CD4-positive, alpha-beta T cell (primary cell): ENCODE measurements at regions not wholly inside any gene's neighbourhood (a gene's known extent, or its start where the extent isn't known, plus 50 kb on each side); places are given as distances from the start of the nearest gene placed in this dataset.

Experiments
- ATAC-seq: fragments of 200-7000 bp; cut with Tn5 transposase; one replicate; pipeline ENCODE4 v1.10.0; 2022; ENCODE audit warnings: mild to moderate bottlenecking; ENCODE audit not compliant: poor library complexity
- CTCF ChIA-PET: fragments of 350-600 bp; sonication (Branson Sonifier 250); formaldehyde crosslinking; loops from one replicate; lab custom pipeline; 2021; ENCODE audit warnings: antibody characterized with exemption, inconsistent platforms; lab: Charles Lee
- POLR2A ChIA-PET: fragments of 350-600 bp; sonication (Branson Sonifier 250); formaldehyde crosslinking; loops from one replicate; lab custom pipeline; 2021; ENCODE audit warnings: antibody characterized with exemption, inconsistent platforms; lab: Charles Lee
- DNase-seq, 14 experiments: peaks; one replicate each; pipeline ENCODE4 v3.0.0-alpha.2; 2013 to 2020; ENCODE audit warnings: mixed read lengths in 2 of 14
- H3K27ac ChIP-seq, 2 donors: one replicate each; pipeline versions ENCODE4 v1.5.1 to v1.7.0; 2013; ENCODE audit warnings: low read length in 2 of 2, low read depth in 1 of 2, mild to moderate bottlenecking in 1 of 2
- H3K27me3 ChIP-seq, 2 experiments: 1 replicate in 1 of 2; 2 replicates in 1 of 2; pipeline versions ENCODE4 v1.6.1 to v1.7.0; 2013; ENCODE audit warnings: low read length in 2 of 2, control low read depth in 1 of 2, mild to moderate bottlenecking in 1 of 2, moderate library complexity in 1 of 2; ENCODE audit not compliant: insufficient read depth in 2 of 2, control insufficient read depth in 1 of 2
- H3K36me3 ChIP-seq: one replicate; pipeline ENCODE4 v1.6.1; 2013; ENCODE audit warnings: low read length, control low read depth; ENCODE audit not compliant: insufficient read depth
- H3K4me1 ChIP-seq: one replicate; pipeline ENCODE4 v1.6.1; 2013; ENCODE audit warnings: low read length, control low read depth; ENCODE audit not compliant: insufficient read depth
- H3K4me3 ChIP-seq: one replicate; pipeline ENCODE4 v1.5.1; 2013; ENCODE audit warnings: mild to moderate bottlenecking, low read length, moderate library complexity
- H3K9me3 ChIP-seq, 2 experiments: 1 replicate in 1 of 2; 2 replicates in 1 of 2; pipeline versions ENCODE4 v1.6.1 to v1.7.0; 2013; ENCODE audit warnings: low read length in 2 of 2, mild to moderate bottlenecking in 2 of 2, control low read depth in 1 of 2, moderate library complexity in 1 of 2; ENCODE audit not compliant: control insufficient read depth in 1 of 2, insufficient read depth in 1 of 2
- H3K27ac Mint-ChIP-seq: one replicate; pipeline ENCODE4 v1.8.0; 2020; ENCODE audit warnings: mixed read lengths
- H3K27me3 Mint-ChIP-seq: one replicate; pipeline ENCODE4 v1.8.0; 2021; ENCODE audit warnings: mixed read lengths
- H3K36me3 Mint-ChIP-seq: one replicate; pipeline ENCODE4 v1.8.0; 2021; ENCODE audit warnings: low read depth, mixed read lengths
- H3K4me1 Mint-ChIP-seq: one replicate; pipeline ENCODE4 v1.8.0; 2021; ENCODE audit warnings: low read depth, mixed read lengths
- H3K4me3 Mint-ChIP-seq: one replicate; pipeline ENCODE4 v1.8.0; 2020; ENCODE audit warnings: mild to moderate bottlenecking, mixed read lengths
- H3K9me3 Mint-ChIP-seq: one replicate; pipeline ENCODE4 v1.8.0; 2020; ENCODE audit warnings: mixed read lengths
- CTCF ChIP-seq: fragments of 200-600 bp; IDR thresholded peaks from one replicate; pipeline ENCODE4 v1.8.0; 2022; ENCODE audit warnings: antibody characterized with exemption, mild to moderate bottlenecking
- intact Hi-C, 2 experiments: fragments of 100-400 bp; cut with DNase I in 1 of 2; cut with micrococcal nuclease in 1 of 2; formaldehyde crosslinking; loops; one replicate each; pipeline versions ENCODE4 v1.15.1 to v1.9.0; 2023 to 2025; cut with DNase I, micrococcal nuclease

- DNase-seq (no peak), ATAC-seq (no peak)
- Mint-ChIP-seq H3K27ac (no peak overlapping the region), H3K27me3 (peaks cover 60% of the 10 kb centered on the region), H3K4me1 (no peaks in the 10 kb centered on the region), H3K9me3 (peaks cover 7% of the 10 kb centered on the region), H3K4me3 (no peak overlapping the region), H3K36me3 (no peaks in the 10 kb centered on the region)
- H3K36me3 ChIP-seq, result no peaks in the 10 kb centered on the region
- no peak for TF ChIP-seq CTCF
- no peaks in the 10 kb centered on the region for H3K4me1 ChIP-seq
- CTCF ChIA-PET, result no interaction called here
- intact Hi-C loops, result no loop called here
- peaks cover 5 to 19% of the 10 kb centered on the region in 2 experiments for H3K9me3 ChIP-seq
- H3K27me3 ChIP-seq, result peaks cover 5 to 16% of the 10 kb centered on the region in 2 experiments
- POLR2A ChIA-PET, result no interaction called here
- no peak overlapping the region for H3K27ac ChIP-seq
- no peak overlapping the region for H3K4me3 ChIP-seq
Measured at GRCh38 chr9:93801581-93802284, 153.4 kb downstream of the BARX1 start.

GRCh38 chr9:93801120-93801519, 154.0 kb downstream of the BARX1 start:
- H3K27me3 ChIP-seq, result peaks cover 5 to 16% of the 10 kb centered on the region in 2 experiments
- ChIA-PET POLR2A (no interaction called here), CTCF (no interaction called here)
- no peak overlapping the region for H3K27ac Mint-ChIP-seq
- H3K27ac ChIP-seq, result no peak overlapping the region
- H3K27me3 Mint-ChIP-seq, result peaks cover 61% of the 10 kb centered on the region
- no peaks in the 10 kb centered on the region for H3K4me1 ChIP-seq
- intact Hi-C loops, result no loop called here
- no peak overlapping the region for H3K4me3 ChIP-seq
- H3K9me3 ChIP-seq, result peaks cover 5 to 19% of the 10 kb centered on the region in 2 experiments
- H3K36me3 Mint-ChIP-seq, result no peaks in the 10 kb centered on the region
- no peak overlapping the region for H3K4me3 Mint-ChIP-seq
- TF ChIP-seq CTCF, result no peak
- H3K4me1 Mint-ChIP-seq, result no peaks in the 10 kb centered on the region
- DNase-seq (no peak), ATAC-seq (no peak)
- H3K36me3 ChIP-seq, result no peaks in the 10 kb centered on the region
- peaks cover 7% of the 10 kb centered on the region for H3K9me3 Mint-ChIP-seq

GRCh38 chr9:93792358-93792757, 162.8 kb downstream of the BARX1 start:
- no peaks in the 10 kb centered on the region for H3K4me1 ChIP-seq
- Mint-ChIP-seq H3K4me1 (no peaks in the 10 kb centered on the region), H3K4me3 (no peak overlapping the region), H3K36me3 (no peaks in the 10 kb centered on the region), H3K27ac (no peak overlapping the region), H3K27me3 (peaks cover 60% of the 10 kb centered on the region), H3K9me3 (peaks cover 2% of the 10 kb centered on the region)
- DNase-seq (no peak), ATAC-seq (no peak)
- ChIA-PET POLR2A (no interaction called here), CTCF (no interaction called here)
- no peak for TF ChIP-seq CTCF
- H3K36me3 ChIP-seq, result no peaks in the 10 kb centered on the region
- no peak overlapping the region for H3K4me3 ChIP-seq
- peaks cover 4 to 5% of the 10 kb centered on the region in 2 experiments for H3K27me3 ChIP-seq
- H3K9me3 ChIP-seq, result no peaks in the 10 kb centered on the region
- H3K27ac ChIP-seq, result no peak overlapping the region
- intact Hi-C loops, result no loop called here
